Stimulated activated naive CD8-positive, alpha-beta T cell treated with anti-CD3 and anti-CD28 coated beads, Interleukin-15, Interleukin-2, amounts not matched to agents 100 ng/mL and 50 ng/mL, for 24 hours (primary cell): ENCODE measurements at regions not wholly inside any gene's neighbourhood (a gene's known extent, or its start where the extent isn't known, plus 50 kb on each side); places are given as distances from the start of the nearest gene placed in this dataset.

Experiments
- H3K27ac Mint-ChIP-seq: one replicate; pipeline ENCODE4 v1.8.0; 2021; ENCODE audit warnings: mild to moderate bottlenecking, mixed read lengths
- H3K27me3 Mint-ChIP-seq: one replicate; pipeline ENCODE4 v1.8.0; 2021; ENCODE audit warnings: mixed read lengths
- H3K36me3 Mint-ChIP-seq: one replicate; pipeline ENCODE4 v1.8.0; 2021; ENCODE audit warnings: low read depth, mixed read lengths
- H3K4me1 Mint-ChIP-seq: one replicate; pipeline ENCODE4 v1.8.0; 2021; ENCODE audit warnings: low read depth, mixed read lengths
- H3K4me3 Mint-ChIP-seq: one replicate; pipeline ENCODE4 v1.8.0; 2021; ENCODE audit warnings: mild to moderate bottlenecking, mixed read lengths
- H3K9me3 Mint-ChIP-seq: one replicate; pipeline ENCODE4 v1.8.0; 2021; ENCODE audit warnings: mixed read lengths

- Mint-ChIP-seq H3K9me3 (peaks cover 5% of the 10 kb centered on the region), H3K4me1 (no peaks in the 10 kb centered on the region), H3K4me3 (no peak overlapping the region), H3K36me3 (no peaks in the 10 kb centered on the region), H3K27ac (no peak overlapping the region), H3K27me3 (no peaks in the 10 kb centered on the region)
Measured at GRCh38 chr4:31051151-31051550, 331.0 kb downstream of the PCDH7 start.

DNA sequence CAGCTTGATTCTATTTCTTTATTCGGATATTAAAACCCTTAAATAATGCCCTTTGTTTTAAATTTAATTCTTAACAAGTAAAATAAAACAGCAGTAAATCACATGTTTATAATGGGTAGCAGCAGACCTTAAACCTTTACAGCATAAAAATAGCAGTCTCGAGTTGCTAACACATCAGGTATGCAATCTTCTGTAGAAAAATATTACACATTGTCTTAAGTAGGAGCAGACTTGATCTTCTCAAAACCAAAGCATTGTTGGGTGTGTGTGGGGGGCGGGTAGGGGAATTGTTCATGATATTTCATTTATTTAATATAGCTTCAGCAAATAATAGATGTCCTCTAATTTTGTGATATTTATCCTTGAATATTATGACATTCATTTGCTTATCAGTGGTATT, 331.4 kb downstream of the PCDH7 start:
- Mint-ChIP-seq H3K27me3 (no peaks in the 10 kb centered on the region), H3K4me1 (no peaks in the 10 kb centered on the region), H3K9me3 (peaks cover 7% of the 10 kb centered on the region), H3K4me3 (no peak overlapping the region), H3K27ac (no peak overlapping the region), H3K36me3 (no peaks in the 10 kb centered on the region)

- no peaks in the 10 kb centered on the region for H3K4me1 Mint-ChIP-seq
- no peak overlapping the region for H3K4me3 Mint-ChIP-seq
- peaks cover 13% of the 10 kb centered on the region for H3K9me3 Mint-ChIP-seq
- no peaks in the 10 kb centered on the region for H3K27me3 Mint-ChIP-seq
- H3K36me3 Mint-ChIP-seq = no peaks in the 10 kb centered on the region
- no peak overlapping the region for H3K27ac Mint-ChIP-seq
Measured at GRCh38 chr4:31052519-31052918, 332.4 kb downstream of the PCDH7 start.

DNA sequence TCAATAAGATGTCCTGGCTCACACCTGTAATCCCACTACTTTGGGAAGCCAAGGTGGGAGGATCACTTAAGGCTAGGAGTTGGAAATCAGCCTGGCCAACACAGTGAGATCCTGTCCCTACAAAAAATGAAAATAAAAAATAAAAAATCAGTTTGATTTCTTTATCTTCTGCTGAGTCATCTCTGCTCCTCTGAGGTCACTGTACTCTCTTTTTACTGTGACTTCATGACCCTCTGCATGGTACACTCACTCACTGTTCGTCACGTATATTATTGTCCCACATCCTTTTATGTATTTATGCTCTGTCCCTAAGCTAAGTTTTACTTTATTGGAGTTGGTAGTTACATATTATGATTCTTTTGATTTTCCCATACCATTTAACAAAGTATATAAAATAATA, 333.3 kb downstream of the PCDH7 start:
- Mint-ChIP-seq H3K27me3 (no peaks in the 10 kb centered on the region), H3K27ac (no peak overlapping the region), H3K4me3 (no peak overlapping the region), H3K36me3 (no peaks in the 10 kb centered on the region), H3K4me1 (no peaks in the 10 kb centered on the region), H3K9me3 (peaks cover 15% of the 10 kb centered on the region)

DNA sequence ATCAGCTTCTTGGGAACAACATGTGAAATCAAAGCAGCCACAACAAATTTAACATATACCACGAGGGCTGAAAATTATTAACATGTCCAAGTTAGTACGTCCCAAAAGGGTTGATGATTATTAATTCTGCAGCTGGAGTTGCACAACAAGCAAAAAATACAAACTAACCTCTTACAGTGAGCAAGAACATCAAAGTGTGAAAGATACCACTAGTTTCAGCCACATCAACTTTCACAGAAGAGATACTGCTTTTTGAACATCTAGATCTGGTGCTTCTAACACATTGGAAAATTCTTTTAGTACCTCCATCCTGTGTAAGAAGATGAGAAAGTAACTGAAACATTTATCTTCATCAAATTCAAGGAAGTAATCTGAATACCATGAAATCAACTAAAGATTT, 334.1 kb downstream of the PCDH7 start:
- H3K4me3 Mint-ChIP-seq = no peak overlapping the region
- peaks cover 15% of the 10 kb centered on the region for H3K9me3 Mint-ChIP-seq
- H3K36me3 Mint-ChIP-seq = no peaks in the 10 kb centered on the region
- H3K27me3 Mint-ChIP-seq = no peaks in the 10 kb centered on the region
- no peak overlapping the region for H3K27ac Mint-ChIP-seq
- no peaks in the 10 kb centered on the region for H3K4me1 Mint-ChIP-seq

- H3K4me1 Mint-ChIP-seq = no peaks in the 10 kb centered on the region
- no peak overlapping the region for H3K4me3 Mint-ChIP-seq
- peaks cover 11% of the 10 kb centered on the region for H3K9me3 Mint-ChIP-seq
- H3K27me3 Mint-ChIP-seq = no peaks in the 10 kb centered on the region
- no peaks in the 10 kb centered on the region for H3K36me3 Mint-ChIP-seq
- H3K27ac Mint-ChIP-seq = no peak overlapping the region
Measured at GRCh38 chr4:31058656-31059055, 338.5 kb downstream of the PCDH7 start.

DNA sequence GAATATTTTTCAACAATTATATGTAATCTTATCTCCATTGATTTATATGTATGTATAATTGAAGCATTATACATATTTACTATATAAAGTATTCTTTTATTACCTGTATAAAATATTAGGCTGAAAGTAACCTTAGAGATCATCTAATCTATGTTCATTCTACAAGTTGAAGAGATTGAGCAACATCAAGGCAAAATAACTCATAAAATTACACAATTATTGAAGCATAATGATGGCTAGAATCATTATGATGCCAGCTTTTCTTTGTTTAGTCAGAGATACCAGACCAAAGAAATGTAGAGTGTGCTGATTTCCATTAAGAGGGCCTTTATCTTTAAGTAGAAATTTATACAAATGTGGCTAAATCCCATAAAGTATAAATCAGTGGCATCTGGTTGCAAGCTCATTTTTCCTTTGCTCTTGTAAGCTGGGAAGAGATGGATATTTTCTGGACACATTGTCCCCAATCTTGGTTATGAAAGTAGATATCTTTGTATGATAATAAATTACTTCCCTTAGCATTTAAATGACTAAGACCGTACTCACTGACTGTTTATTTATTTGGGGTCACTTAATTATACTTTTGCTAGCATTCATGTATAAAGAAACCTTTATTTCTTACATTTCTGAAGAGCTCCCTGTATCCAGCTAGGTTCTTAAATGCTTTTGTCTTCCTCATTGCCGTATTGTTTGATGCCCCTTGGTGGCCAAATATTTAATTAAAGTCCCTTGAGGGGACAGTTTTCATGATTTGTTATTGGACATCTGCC, 339.8 kb downstream of the PCDH7 start:
- no peak overlapping the region for H3K4me3 Mint-ChIP-seq
- peaks cover 11% of the 10 kb centered on the region for H3K9me3 Mint-ChIP-seq
- no peak overlapping the region for H3K27ac Mint-ChIP-seq
- H3K4me1 Mint-ChIP-seq = no peaks in the 10 kb centered on the region
- H3K36me3 Mint-ChIP-seq = no peaks in the 10 kb centered on the region
- H3K27me3 Mint-ChIP-seq = no peaks in the 10 kb centered on the region

GRCh38 chr4:31065086-31065485, 344.9 kb downstream of the PCDH7 start:
- Mint-ChIP-seq H3K27ac (no peak overlapping the region), H3K9me3 (no peaks in the 10 kb centered on the region), H3K4me3 (no peak overlapping the region), H3K4me1 (no peaks in the 10 kb centered on the region), H3K36me3 (no peaks in the 10 kb centered on the region), H3K27me3 (no peaks in the 10 kb centered on the region)

- Mint-ChIP-seq H3K4me1 (no peaks in the 10 kb centered on the region), H3K27ac (no peak overlapping the region), H3K27me3 (no peaks in the 10 kb centered on the region), H3K4me3 (no peak overlapping the region), H3K9me3 (no peaks in the 10 kb centered on the region), H3K36me3 (no peaks in the 10 kb centered on the region)
Measured at GRCh38 chr4:31068257-31069075, 348.3 kb downstream of the PCDH7 start.

DNA sequence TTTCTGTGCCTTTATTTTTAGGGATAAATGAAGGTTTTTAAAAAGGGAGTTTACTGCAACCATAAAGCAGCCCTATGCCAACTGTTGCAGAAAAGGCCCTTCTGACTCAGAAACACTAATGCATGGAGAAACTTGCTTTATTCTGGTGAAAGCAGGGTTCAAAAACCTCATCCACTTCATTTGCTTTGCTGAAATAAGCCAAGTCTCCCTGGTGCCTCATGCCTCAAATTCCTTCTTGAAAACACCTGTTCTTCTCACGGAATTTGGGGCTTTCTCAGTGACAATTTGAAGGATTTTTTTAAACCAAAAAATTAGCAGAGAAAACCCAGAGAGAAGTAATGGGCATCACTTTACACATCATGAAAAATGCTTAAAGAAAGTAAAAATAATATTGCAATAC, 349.0 kb downstream of the PCDH7 start:
- Mint-ChIP-seq H3K27me3 (no peaks in the 10 kb centered on the region), H3K4me1 (no peaks in the 10 kb centered on the region), H3K27ac (no peak overlapping the region), H3K4me3 (no peak overlapping the region), H3K36me3 (no peaks in the 10 kb centered on the region), H3K9me3 (no peaks in the 10 kb centered on the region)

DNA sequence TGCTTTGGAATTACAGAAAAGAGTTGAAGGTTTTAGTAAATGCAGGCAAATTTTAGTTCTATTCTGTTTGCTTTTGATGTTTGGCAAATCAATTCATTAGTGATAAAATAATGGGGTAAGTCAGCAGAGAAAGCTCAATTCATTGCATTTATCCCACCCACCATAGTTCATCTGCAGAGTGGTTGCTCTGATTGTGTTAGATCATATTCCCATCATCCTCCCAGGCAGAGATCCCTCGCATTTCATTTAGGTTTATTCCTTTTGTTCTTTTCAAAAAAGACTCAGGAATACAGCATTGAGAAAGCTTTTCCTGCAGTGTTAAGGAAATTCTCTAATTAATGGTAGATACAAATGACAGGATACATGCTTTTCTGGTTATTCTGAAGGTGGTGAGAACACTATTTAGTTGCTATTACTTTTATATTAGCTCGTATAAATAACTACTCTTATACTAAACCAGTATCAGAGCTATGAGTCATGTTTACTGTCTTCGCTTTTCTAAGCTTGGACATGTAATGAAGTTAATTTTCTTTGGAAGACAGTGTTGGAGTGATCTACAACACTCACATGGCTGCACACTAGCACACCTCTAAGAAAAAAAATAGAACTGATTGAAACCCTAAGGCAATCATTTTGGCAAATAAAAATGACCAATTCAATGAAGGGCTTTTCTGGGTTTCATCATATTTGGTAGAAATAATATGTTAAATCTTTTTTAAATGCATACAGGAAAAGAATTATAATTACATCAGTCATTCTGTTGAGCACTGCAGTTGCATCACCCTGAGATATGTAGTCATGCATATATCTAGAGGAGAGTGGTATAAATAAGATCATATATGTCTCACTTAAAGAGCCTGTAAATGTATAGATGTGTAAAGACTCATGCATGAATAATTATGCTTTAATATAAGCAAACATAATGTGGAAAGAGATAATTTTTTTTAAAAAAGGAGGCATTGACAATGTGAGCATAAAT, 351.6 kb downstream of the PCDH7 start:
- H3K4me3 Mint-ChIP-seq = no peak overlapping the region
- H3K4me1 Mint-ChIP-seq = no peaks in the 10 kb centered on the region
- H3K9me3 Mint-ChIP-seq = no peaks in the 10 kb centered on the region
- no peaks in the 10 kb centered on the region for H3K27me3 Mint-ChIP-seq
- H3K27ac Mint-ChIP-seq = no peak overlapping the region
- no peaks in the 10 kb centered on the region for H3K36me3 Mint-ChIP-seq

DNA sequence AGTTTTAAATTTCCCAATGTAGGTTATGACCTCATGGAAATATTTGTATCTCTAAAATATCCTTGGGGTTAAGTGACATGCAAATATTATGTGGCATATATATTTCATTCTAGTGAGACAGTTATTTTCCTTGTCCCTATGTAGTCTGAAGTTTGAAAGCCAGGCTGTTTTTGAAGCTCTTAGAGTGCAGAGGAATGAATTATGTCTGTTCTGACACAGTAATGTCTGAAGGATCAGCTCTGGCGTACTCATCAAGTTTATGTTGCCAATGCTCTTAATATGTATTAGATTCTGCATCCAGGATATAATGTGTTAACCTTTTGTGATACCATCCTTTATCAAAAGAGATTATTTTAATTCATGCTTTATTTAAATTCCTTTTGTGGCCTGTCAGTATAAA, 355.8 kb downstream of the PCDH7 start:
- Mint-ChIP-seq H3K36me3 (no peaks in the 10 kb centered on the region), H3K9me3 (peaks cover 12% of the 10 kb centered on the region), H3K4me3 (no peak overlapping the region), H3K27me3 (no peaks in the 10 kb centered on the region), H3K4me1 (no peaks in the 10 kb centered on the region), H3K27ac (no peak overlapping the region)

- Mint-ChIP-seq H3K9me3 (peaks cover 12% of the 10 kb centered on the region), H3K4me1 (no peaks in the 10 kb centered on the region), H3K27ac (no peak overlapping the region), H3K4me3 (no peak overlapping the region), H3K27me3 (no peaks in the 10 kb centered on the region), H3K36me3 (no peaks in the 10 kb centered on the region)
Measured at GRCh38 chr4:31078661-31079060, 358.5 kb downstream of the PCDH7 start.

DNA sequence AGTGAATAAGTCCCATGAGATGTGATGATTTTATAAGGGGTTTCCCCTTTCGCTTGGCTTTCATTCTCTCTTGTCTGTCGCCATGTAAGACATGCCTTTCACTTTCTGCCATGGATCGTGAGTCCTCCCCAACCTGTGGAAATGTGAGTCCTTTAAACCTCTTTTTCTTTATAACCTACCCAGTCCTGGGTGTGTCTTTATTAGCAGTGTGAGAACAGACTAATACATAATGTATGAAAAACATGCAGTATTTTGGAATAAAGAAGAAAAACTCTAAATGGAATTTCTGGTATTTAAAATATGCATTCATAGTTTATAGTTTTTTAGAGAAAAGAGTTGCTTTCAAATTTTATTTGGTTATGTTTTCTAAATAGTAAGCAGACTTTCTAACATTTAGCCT, 360.7 kb downstream of the PCDH7 start:
- Mint-ChIP-seq H3K4me3 (no peak overlapping the region), H3K4me1 (no peaks in the 10 kb centered on the region), H3K9me3 (peaks cover 12% of the 10 kb centered on the region), H3K27ac (no peak overlapping the region), H3K27me3 (no peaks in the 10 kb centered on the region), H3K36me3 (no peaks in the 10 kb centered on the region)

DNA sequence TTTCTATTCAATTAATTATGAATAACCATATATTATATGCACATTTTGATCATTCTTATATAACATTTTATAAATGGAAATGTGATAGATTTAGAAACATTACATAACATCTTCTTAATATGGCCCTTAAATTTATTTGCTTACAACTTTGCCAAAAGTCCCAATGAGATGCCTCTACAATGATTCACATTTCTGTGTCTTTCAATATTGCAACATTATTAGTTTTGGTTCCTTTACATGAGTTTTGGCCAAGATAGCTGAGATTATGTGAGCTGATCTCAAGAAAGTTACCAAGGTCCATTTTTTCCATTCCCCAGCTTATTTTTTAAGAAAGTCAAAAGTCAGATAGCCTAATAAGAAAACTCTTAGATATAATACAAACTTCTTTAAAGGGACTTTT, 361.2 kb downstream of the PCDH7 start:
- H3K27ac Mint-ChIP-seq = no peak overlapping the region
- H3K9me3 Mint-ChIP-seq = peaks cover 12% of the 10 kb centered on the region
- no peak overlapping the region for H3K4me3 Mint-ChIP-seq
- no peaks in the 10 kb centered on the region for H3K36me3 Mint-ChIP-seq
- H3K27me3 Mint-ChIP-seq = no peaks in the 10 kb centered on the region
- no peaks in the 10 kb centered on the region for H3K4me1 Mint-ChIP-seq
